Astrocyte (in vitro differentiated cells and primary cell): ENCODE measurements at regions not wholly inside any gene's neighbourhood (a gene's known extent, or its start where the extent isn't known, plus 50 kb on each side); places are given as distances from the start of the nearest gene placed in this dataset.

Source experiments
- EZH2 ChIP-seq: IDR thresholded peaks from 2 replicates; pipeline ENCODE4 v1.6.1; 2012; ENCODE audit warnings: mild to moderate bottlenecking, low read length, inconsistent platforms; ENCODE audit not compliant: insufficient read depth
- TF ChIP-seq, protein P1 (sequence below): IDR thresholded peaks from 2 replicates; pipeline ENCODE4 v1.5.1; 2011; ENCODE audit warnings: low read depth, mild to moderate bottlenecking, inconsistent platforms, low read length, moderate library complexity; ENCODE audit not compliant: insufficient read depth

DNA sequence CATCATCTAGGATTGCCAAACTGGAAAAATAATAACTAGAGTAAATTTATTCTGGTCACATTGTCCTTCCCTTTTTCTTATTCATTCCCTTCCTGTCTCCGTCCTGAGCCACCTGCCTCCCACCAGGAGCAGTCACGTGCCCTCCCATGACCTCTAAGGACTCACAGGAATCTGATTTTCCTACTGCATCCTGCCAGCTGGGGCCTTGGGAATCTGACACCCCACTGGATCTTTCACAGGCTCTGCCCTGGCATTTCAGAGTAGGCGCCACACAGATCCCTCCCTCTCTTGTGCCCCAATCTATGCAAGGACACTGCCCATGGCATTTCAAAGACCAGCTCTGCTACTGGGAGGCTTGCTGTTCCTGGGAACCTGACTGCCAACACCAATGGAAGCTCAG lies 520.5 kb downstream of the PPARGC1A start:
- TF ChIP-seq, protein P1, sequence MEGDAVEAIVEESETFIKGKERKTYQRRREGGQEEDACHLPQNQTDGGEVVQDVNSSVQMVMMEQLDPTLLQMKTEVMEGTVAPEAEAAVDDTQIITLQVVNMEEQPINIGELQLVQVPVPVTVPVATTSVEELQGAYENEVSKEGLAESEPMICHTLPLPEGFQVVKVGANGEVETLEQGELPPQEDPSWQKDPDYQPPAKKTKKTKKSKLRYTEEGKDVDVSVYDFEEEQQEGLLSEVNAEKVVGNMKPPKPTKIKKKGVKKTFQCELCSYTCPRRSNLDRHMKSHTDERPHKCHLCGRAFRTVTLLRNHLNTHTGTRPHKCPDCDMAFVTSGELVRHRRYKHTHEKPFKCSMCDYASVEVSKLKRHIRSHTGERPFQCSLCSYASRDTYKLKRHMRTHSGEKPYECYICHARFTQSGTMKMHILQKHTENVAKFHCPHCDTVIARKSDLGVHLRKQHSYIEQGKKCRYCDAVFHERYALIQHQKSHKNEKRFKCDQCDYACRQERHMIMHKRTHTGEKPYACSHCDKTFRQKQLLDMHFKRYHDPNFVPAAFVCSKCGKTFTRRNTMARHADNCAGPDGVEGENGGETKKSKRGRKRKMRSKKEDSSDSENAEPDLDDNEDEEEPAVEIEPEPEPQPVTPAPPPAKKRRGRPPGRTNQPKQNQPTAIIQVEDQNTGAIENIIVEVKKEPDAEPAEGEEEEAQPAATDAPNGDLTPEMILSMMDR = no peak
- TF ChIP-seq EZH2 = no peak
